K562 (cell line): ENCODE measurements at regions not wholly inside any gene's neighbourhood (a gene's known extent, or its start where the extent isn't known, plus 50 kb on each side); places are given as distances from the start of the nearest gene placed in this dataset.

ENCODE experiments used
- ATAC-seq: fragments of 200-7000 bp; cut with Tn5 transposase; 3 replicates; pipeline ENCODE4 v1.9.1; 2020; ENCODE audit warnings: moderate library complexity
- BruUV-seq: library from RNA; stranded (reverse); fragments of 400-500 nt; replicated peaks from 2 replicates; lab custom pipeline; 2021; lab: Mats Ljungman, UMichigan
- CTCF ChIA-PET: fragments of 300-600 bp; formaldehyde crosslinking; extraction: SDS; loops from one replicate; lab custom pipeline; 2021; ENCODE audit warnings: low intra/inter-chr PET ratio; lab: Yijun Ruan, JAX
- POLR2A ChIA-PET: fragments of 300-600, 350-650 bp; sonication (Branson Sonifier 250); formaldehyde crosslinking; extraction: SDS; loops from one replicate; lab custom pipeline; 2021; ENCODE audit warnings: antibody characterized with exemption, inconsistent platforms; lab: Yijun Ruan, JAX
- DNase-seq, 4 experiments: peaks; one replicate each; pipeline versions ENCODE4 v3.0.0 to v3.0.0-alpha.2; 2011 to 2018; ENCODE audit warnings: low spot score in 3 of 4, mixed read lengths in 3 of 4; ENCODE audit errors: extremely low read depth in 1 of 4
- FAIRE-seq: peaks from 2 replicates; lab custom pipeline; 2011; peaks lifted over from hg19 to GRCh38; lab: Jason Lieb, UNC
- H2AFZ ChIP-seq: 2 replicates; pipeline ENCODE4 v1.6.0; 2011; ENCODE audit warnings: low read depth, low read length, control low read depth, inconsistent platforms
- H3K27ac ChIP-seq: fragments of 200-600 bp; 3 replicates; pipeline ENCODE4 v1.8.0; 2011; ENCODE audit warnings: low read depth, mild to moderate bottlenecking, control low read depth, inconsistent platforms, low read length, moderate library complexity, mixed read lengths; ENCODE audit errors: extremely low read depth
- H3K27me3 ChIP-seq, 2 experiments: fragments of 300-600 bp in 1 of 2; 2 replicates in 1 of 2; 3 replicates in 1 of 2; pipeline versions ENCODE4 v1.6.0 to v1.8.0; 2011; ENCODE audit warnings: inconsistent platforms in 2 of 2, low read length in 2 of 2, mild to moderate bottlenecking in 1 of 2, mixed read lengths in 1 of 2, moderate library complexity in 1 of 2; ENCODE audit not compliant: control insufficient read depth in 2 of 2, insufficient read depth in 2 of 2
- H3K36me3 ChIP-seq: fragments of 300-600 bp; 3 replicates; pipeline ENCODE4 v1.8.0; 2011; ENCODE audit warnings: mild to moderate bottlenecking, low read length, inconsistent platforms; ENCODE audit not compliant: control insufficient read depth, insufficient read depth
- H3K4me1 ChIP-seq, 2 experiments: fragments of 200-600 bp in 1 of 2; replicated peaks in 1 of 2; 2 replicates in 1 of 2; 3 replicates in 1 of 2; pipeline versions ENCODE4 v1.5.1 to v1.8.0; 2011; ENCODE audit warnings: inconsistent platforms in 2 of 2, low read length in 2 of 2, mild to moderate bottlenecking in 1 of 2, mixed read lengths in 1 of 2, moderate library complexity in 1 of 2; ENCODE audit not compliant: control insufficient read depth in 2 of 2, insufficient read depth in 2 of 2
- H3K4me2 ChIP-seq: 2 replicates; pipeline ENCODE4 v1.6.1; 2011; ENCODE audit warnings: low read length, control low read depth, inconsistent platforms, mixed read lengths; ENCODE audit not compliant: insufficient read depth
- H3K4me3 ChIP-seq: fragments of 200-600 bp; sonication (generic), shearing (Covaris generic); 2 replicates; pipeline ENCODE4 v1.5.1; 2016; ENCODE audit warnings: control low read depth, inconsistent platforms
- H3K79me2 ChIP-seq: fragments of 200-600 bp; 3 replicates; pipeline ENCODE4 v1.8.0; 2011; ENCODE audit warnings: low read length, inconsistent platforms; ENCODE audit not compliant: control insufficient read depth, insufficient read depth
- H3K9ac ChIP-seq, 2 experiments: 2 replicates each; pipeline versions ENCODE4 v1.6.0 to v1.6.1; 2011; ENCODE audit warnings: low read depth in 2 of 2, low read length in 2 of 2, control low read depth in 1 of 2, inconsistent platforms in 1 of 2, mild to moderate bottlenecking in 1 of 2, mixed read lengths in 1 of 2; ENCODE audit not compliant: insufficient read depth in 1 of 2
- H3K9me1 ChIP-seq: one replicate; pipeline ENCODE4 v1.6.0; 2011; ENCODE audit warnings: inconsistent platforms, mild to moderate bottlenecking, low read length, moderate library complexity; ENCODE audit not compliant: control insufficient read depth, insufficient read depth
- H3K9me3 ChIP-seq: replicated peaks from 2 replicates; pipeline ENCODE4 v1.5.1; 2011; ENCODE audit warnings: low read depth, low read length, inconsistent platforms; ENCODE audit not compliant: control insufficient read depth, insufficient read depth
- H4K20me1 ChIP-seq: replicated peaks from 2 replicates; pipeline ENCODE4 v1.6.1; 2011; ENCODE audit warnings: low read length, inconsistent platforms, mixed read lengths; ENCODE audit not compliant: control insufficient read depth, insufficient read depth
- BRCA1 ChIP-seq, 2 experiments: fragments of 450-650 bp in 1 of 2; sonication (generic) in 1 of 2; formaldehyde crosslinking in 1 of 2; IDR thresholded peaks; 2 replicates each; pipeline versions ENCODE4 v1.5.0 to v1.6.1; 2017 to 2020; ENCODE audit warnings: mild to moderate bottlenecking in 1 of 2, missing genetic modification reagents in 1 of 2
- CBX2 ChIP-seq: fragments of 200-600 bp; sonication (generic); IDR thresholded peaks from one replicate; pipeline ENCODE4 v1.6.1; 2012; ENCODE audit warnings: mild to moderate bottlenecking, low read length, inconsistent platforms; ENCODE audit not compliant: insufficient read depth, poor library complexity, severe bottlenecking
- CCNT2 ChIP-seq: IDR thresholded peaks from 2 replicates; pipeline ENCODE4 v1.6.1; 2011; ENCODE audit warnings: borderline replicate concordance, low read depth, mild to moderate bottlenecking, moderate library complexity, mixed read lengths, low read length; ENCODE audit not compliant: insufficient read length; ENCODE audit errors: extremely low read depth
- CREB3L1 ChIP-seq: fragments of 450-650 bp; IDR thresholded peaks from 2 replicates; pipeline ENCODE4 v1.6.1; 2014; ENCODE audit warnings: low read depth, mild to moderate bottlenecking, moderate library complexity, borderline replicate concordance
- DACH1 ChIP-seq: fragments of 450-650 bp; IDR thresholded peaks from 2 replicates; pipeline ENCODE4 v1.6.1; 2018; ENCODE audit not compliant: partially characterized antibody
- KLF16 ChIP-seq: IDR thresholded peaks from 2 replicates; pipeline ENCODE4 v1.6.1; 2016; ENCODE audit warnings: antibody characterized with exemption
- MXI1 ChIP-seq: IDR thresholded peaks from 2 replicates; pipeline ENCODE4 v1.6.1; 2011; ENCODE audit warnings: low read depth, mild to moderate bottlenecking, improper control_type of control experiment, low read length
- PHTF2 ChIP-seq: fragments of 250-450 bp; sonication (Bioruptor Pico); IDR thresholded peaks from 2 replicates; pipeline ENCODE4 v1.5.0; 2021; ENCODE audit warnings: mild to moderate bottlenecking
- PKNOX1 ChIP-seq: fragments of 450-650 bp; IDR thresholded peaks from 2 replicates; pipeline ENCODE4 v1.6.1; 2016
- PTTG1 ChIP-seq: fragments of 450-650 bp; IDR thresholded peaks from 2 replicates; pipeline ENCODE4 v1.6.1; 2016; ENCODE audit warnings: low read depth, mild to moderate bottlenecking, missing genetic modification characterization, missing compliant biosample characterization
- RBM15 ChIP-seq: fragments of 200-400 bp; formaldehyde crosslinking; IDR thresholded peaks from 2 replicates; pipeline ENCODE4 v1.6.1; 2018; ENCODE audit warnings: mild to moderate bottlenecking, low read length, moderate library complexity; ENCODE audit not compliant: insufficient read depth
- STAG1 ChIP-seq: sonication (generic); formaldehyde crosslinking; IDR thresholded peaks from 2 replicates; pipeline ENCODE4 v1.5.0; 2020; ENCODE audit warnings: missing genetic modification reagents, borderline replicate concordance
- TARDBP ChIP-seq: fragments of 450-650 bp; IDR thresholded peaks from 2 replicates; pipeline ENCODE4 v1.6.1; 2016
- ZNF445 ChIP-seq: fragments of 250-450 bp; sonication (Bioruptor Pico); IDR thresholded peaks from 2 replicates; pipeline ENCODE4 v1.4.0; 2020; ENCODE audit warnings: low read depth, mild to moderate bottlenecking, moderate library complexity
- ZNF592 ChIP-seq: fragments of 450-650 bp; IDR thresholded peaks from 2 replicates; pipeline ENCODE4 v1.6.1; 2017; ENCODE audit warnings: antibody characterized with exemption, mild to moderate bottlenecking
- ZNF780A ChIP-seq: fragments of 250-450 bp; sonication (Bioruptor Pico); IDR thresholded peaks from 2 replicates; pipeline ENCODE4 v1.5.0; 2021; ENCODE audit warnings: mild to moderate bottlenecking
- WGBS: fragments of 100-300 bp; shearing (Covaris generic); methylation state at CpG from one replicate; pipeline ENCODE4 v1.1.6; 2016; ENCODE audit warnings: low coverage, mixed read lengths; ENCODE audit not compliant: insufficient coverage; ENCODE audit errors: missing lambda C conversion rate; 5-methylcytosine and 5-hydroxymethylcytosine counted together
- in situ Hi-C: fragments of 300-500 bp; cut with MboI; formaldehyde crosslinking; loops from 4 replicates; pipeline ENCODE4 v1.15.0; 2018; ENCODE audit warnings: inconsistent platforms, mixed read lengths
- intact Hi-C: fragments of 100-400 bp; cut with micrococcal nuclease; formaldehyde crosslinking; loops from 2 replicates; pipeline ENCODE4 v1.14.2; 2022

- DNase-seq, result no peak
- Histone ChIP-seq H3K79me2 (no peaks in the 10 kb centered on the region), H3K27me3 (peaks cover 10 to 17% of the 10 kb centered on the region in 2 experiments; a peak in 4 of 5 replicates), H3K9ac (no peak overlapping the region), H3K4me2 (no peak overlapping the region)
- BruUV-seq, result no TSS peak
- FAIRE-seq, result peak; percentile 32
- TF ChIP-seq CCNT2, result no peak
- no peak for TF ChIP-seq STAG1 (CRISPR knock-in tag)
- TF ChIP-seq RBM15, result no peak
- TF ChIP-seq PKNOX1, result no peak
- no peak for TF ChIP-seq CBX2
- TF ChIP-seq KLF16, result no peak
- no peak for TF ChIP-seq PTTG1 (tag)
- TF ChIP-seq DACH1, result no peak
- no peak for TF ChIP-seq BRCA1 (IDR thresholded peaks at IDR 0.05)
- no peak for TF ChIP-seq BRCA1 (CRISPR knock-in tag; IDR thresholded peaks at IDR 0.05)
- TF ChIP-seq ZNF445 (CRISPR knock-in tag), result no peak
- no peak for TF ChIP-seq PHTF2 (CRISPR knock-in tag)
- TF ChIP-seq CREB3L1, result no peak
- no peak for TF ChIP-seq MXI1
- TF ChIP-seq TARDBP, result no peak
- no peak for TF ChIP-seq ZNF780A (CRISPR knock-in tag)
- TF ChIP-seq ZNF592, result no peak
- TF ChIP-seq, all 486 proteins: peak for 0
- intact Hi-C loops (no loop called here), in situ Hi-C loops (loop anchor here (25.0 kb wide), 2 partner anchors 815 to 1065 kb away; no protein-coding TSS in a partner anchor)
- Histone ChIP-seq H3K9me1 (no peaks in the 10 kb centered on the region), H3K9me3 (no peaks in the 10 kb centered on the region; the same call in 1 of the 2 replicates), H2AFZ (no peak overlapping the region), H3K27ac (no peak overlapping the region), H3K4me1 (no peaks in the 10 kb centered on the region), H3K36me3 (no peaks in the 10 kb centered on the region), H4K20me1 (no peaks in the 10 kb centered on the region; the same call in 1 of the 2 replicates), H3K4me3 (no peak overlapping the region)
- CTCF ChIA-PET, result no interaction called here
- WGBS, result 2% methylated on average over 8 of the region's 8 CpGs
- POLR2A ChIA-PET, result no interaction called here
- ATAC-seq, result no peak
Measured at GRCh38 chr15:85276921-85277320, 103.5 kb upstream of the AKAP13 start.
